Kidney (tissue), 13 donors: ENCODE measurements at regions not wholly inside any gene's neighbourhood (a gene's known extent, or its start where the extent isn't known, plus 50 kb on each side); places are given as distances from the start of the nearest gene placed in this dataset.

ENCODE experiments used
- DNase-seq, 5 donors: peaks; one replicate each; pipeline ENCODE4 v3.0.0-alpha.2; 2013 to 2020
- FAIRE-seq: peaks from 2 replicates; lab custom pipeline; 2012; peaks lifted over from hg19 to GRCh38; lab: Jason Lieb, UNC
- H3K27ac ChIP-seq, 2 donors: one replicate each; pipeline ENCODE4 v1.7.0; 2013; ENCODE audit warnings: low read depth in 2 of 2, low read length in 2 of 2, inconsistent platforms in 1 of 2
- H3K27me3 ChIP-seq: one replicate; pipeline ENCODE4 v1.7.1; 2013; ENCODE audit warnings: low read length, inconsistent platforms; ENCODE audit not compliant: control insufficient read depth, insufficient read depth
- H3K36me3 ChIP-seq, 3 donors: one replicate each; pipeline versions ENCODE4 v1.7.0 to v1.7.1; 2013; ENCODE audit warnings: low read length in 3 of 3, control low read depth in 1 of 3, inconsistent platforms in 1 of 3; ENCODE audit not compliant: insufficient read depth in 3 of 3, control insufficient read depth in 2 of 3
- H3K4me1 ChIP-seq, 3 donors: one replicate each; pipeline versions ENCODE4 v1.7.0 to v1.7.1; 2013; ENCODE audit warnings: low read length in 3 of 3, inconsistent platforms in 1 of 3, low read depth in 1 of 3; ENCODE audit not compliant: control insufficient read depth in 2 of 3, insufficient read depth in 2 of 3
- H3K4me3 ChIP-seq, 3 donors: one replicate each; pipeline versions ENCODE4 v1.7.0 to v1.8.1; 2013; ENCODE audit warnings: low read length in 3 of 3, control low read depth in 1 of 3, inconsistent platforms in 1 of 3
- H3K9ac ChIP-seq, 3 donors: one replicate each; pipeline versions ENCODE4 v1.7.0 to v1.7.1; 2013; ENCODE audit warnings: low read length in 3 of 3, control low read depth in 1 of 3, inconsistent platforms in 1 of 3
- H3K9me3 ChIP-seq, 3 donors: one replicate each; pipeline versions ENCODE4 v1.7.0 to v1.7.1; 2013; ENCODE audit warnings: low read length in 3 of 3, control low read depth in 1 of 3, inconsistent platforms in 1 of 3; ENCODE audit not compliant: control insufficient read depth in 2 of 3, insufficient read depth in 1 of 3
- CTCF ChIP-seq: IDR thresholded peaks from 3 replicates; pipeline ENCODE4 v1.5.1; 2012; ENCODE audit warnings: mild to moderate bottlenecking, moderate library complexity, borderline replicate concordance; ENCODE audit not compliant: insufficient read depth; ENCODE audit errors: extremely low read depth
- intact Hi-C: fragments of 100-400 bp; cut with DNase I; formaldehyde crosslinking; loops from one replicate; pipeline ENCODE4 v1.11.1; 2022
- donor health status: control.
- donor health status: control.
- donor health status: control.
- donor health status: control.
- donor health status: control.
- donor health status: DM: yes; HTN: yes; CAD: no.
- donor health status: Normal renal cell carcinoma (clear cell type).

- intact Hi-C loops: no loop called here
- no peaks in the 10 kb centered on the region for H3K27me3 ChIP-seq
- no peaks in the 10 kb centered on the region for H3K4me1 ChIP-seq
- no peak overlapping the region for H3K4me3 ChIP-seq
- H3K9me3 ChIP-seq: no peaks in the 10 kb centered on the region
- no peaks in the 10 kb centered on the region for H3K36me3 ChIP-seq
- no peak overlapping the region for H3K27ac ChIP-seq
- DNase-seq (no peak), FAIRE-seq (no peak)
- H3K9ac ChIP-seq: no peak overlapping the region
- no peak for TF ChIP-seq CTCF
These were observed 78.3 kb upstream of the RTL1 start for GRCh38 chr14:100981809-100982208.

- Histone ChIP-seq H3K36me3 (no peaks in the 10 kb centered on the region), H3K27me3 (no peaks in the 10 kb centered on the region), H3K4me1 (no peaks in the 10 kb centered on the region), H3K4me3 (no peak overlapping the region), H3K27ac (no peak overlapping the region), H3K9me3 (no peaks in the 10 kb centered on the region), H3K9ac (no peak overlapping the region)
- intact Hi-C loops: no loop called here
- DNase-seq (no peak), FAIRE-seq (no peak)
- TF ChIP-seq CTCF: no peak
These were observed 78.8 kb upstream of the RTL1 start for GRCh38 chr14:100982353-100982752.

GRCh38 chr14:100982762-100983161 lies 79.2 kb upstream of the RTL1 start:
- no peak for FAIRE-seq
- DNase-seq: no peak
- Histone ChIP-seq H3K27me3 (no peaks in the 10 kb centered on the region), H3K36me3 (no peaks in the 10 kb centered on the region), H3K27ac (no peak overlapping the region), H3K9me3 (no peaks in the 10 kb centered on the region), H3K4me3 (no peak overlapping the region), H3K4me1 (no peaks in the 10 kb centered on the region), H3K9ac (no peak overlapping the region)
- intact Hi-C loops: no loop called here
- TF ChIP-seq CTCF: no peak

GRCh38 chr14:100983710-100984109 lies 80.2 kb upstream of the RTL1 start:
- intact Hi-C loops: no loop called here
- Histone ChIP-seq H3K27me3 (no peaks in the 10 kb centered on the region), H3K27ac (no peak overlapping the region), H3K4me3 (no peak overlapping the region), H3K4me1 (no peaks in the 10 kb centered on the region), H3K9me3 (no peaks in the 10 kb centered on the region), H3K36me3 (no peaks in the 10 kb centered on the region), H3K9ac (no peak overlapping the region)
- no peak for TF ChIP-seq CTCF
- FAIRE-seq (no peak), DNase-seq (no peak)
